ENCODE measurements at regions not wholly inside any gene's neighbourhood (a gene's known extent, or its start where the extent isn't known, plus 50 kb on each side); places are given as distances from the start of the nearest gene placed in this dataset.

DNA sequence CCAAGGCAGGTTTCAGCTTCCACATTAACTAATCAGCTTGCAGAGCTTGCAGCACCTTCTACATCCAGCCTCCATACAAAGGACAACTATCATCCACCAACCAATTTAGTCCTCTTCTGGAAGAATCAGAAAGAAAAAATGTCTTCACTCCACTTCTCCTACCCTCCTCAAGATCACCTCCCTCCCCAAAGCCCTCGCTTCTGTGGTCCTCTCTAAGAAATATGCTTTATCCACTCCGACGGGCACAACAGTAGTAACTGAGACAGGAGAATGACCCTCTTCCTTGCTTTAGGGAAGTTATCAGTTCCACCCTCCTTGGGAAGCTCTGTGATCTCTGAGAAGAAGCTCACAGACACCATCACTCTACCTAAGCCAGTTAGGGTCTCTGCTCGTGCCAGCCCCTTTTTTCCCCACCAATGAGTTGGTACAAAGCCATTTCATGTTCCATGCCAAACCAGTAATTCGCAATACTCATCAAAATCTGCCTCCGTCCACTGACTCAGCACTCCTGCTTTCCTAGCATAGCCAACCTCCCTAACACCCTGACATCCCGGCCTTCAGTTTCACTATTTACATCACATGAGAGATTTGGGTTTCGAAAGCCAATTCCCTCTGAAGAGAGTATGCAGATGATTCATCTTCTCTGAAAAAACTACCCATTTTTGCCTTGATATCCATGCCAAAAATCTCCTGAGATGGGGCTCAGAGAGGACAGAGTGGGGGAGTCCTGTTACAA, 114.1 kb upstream of the PKDCC start:
- TF ChIP-seq, protein P1, sequence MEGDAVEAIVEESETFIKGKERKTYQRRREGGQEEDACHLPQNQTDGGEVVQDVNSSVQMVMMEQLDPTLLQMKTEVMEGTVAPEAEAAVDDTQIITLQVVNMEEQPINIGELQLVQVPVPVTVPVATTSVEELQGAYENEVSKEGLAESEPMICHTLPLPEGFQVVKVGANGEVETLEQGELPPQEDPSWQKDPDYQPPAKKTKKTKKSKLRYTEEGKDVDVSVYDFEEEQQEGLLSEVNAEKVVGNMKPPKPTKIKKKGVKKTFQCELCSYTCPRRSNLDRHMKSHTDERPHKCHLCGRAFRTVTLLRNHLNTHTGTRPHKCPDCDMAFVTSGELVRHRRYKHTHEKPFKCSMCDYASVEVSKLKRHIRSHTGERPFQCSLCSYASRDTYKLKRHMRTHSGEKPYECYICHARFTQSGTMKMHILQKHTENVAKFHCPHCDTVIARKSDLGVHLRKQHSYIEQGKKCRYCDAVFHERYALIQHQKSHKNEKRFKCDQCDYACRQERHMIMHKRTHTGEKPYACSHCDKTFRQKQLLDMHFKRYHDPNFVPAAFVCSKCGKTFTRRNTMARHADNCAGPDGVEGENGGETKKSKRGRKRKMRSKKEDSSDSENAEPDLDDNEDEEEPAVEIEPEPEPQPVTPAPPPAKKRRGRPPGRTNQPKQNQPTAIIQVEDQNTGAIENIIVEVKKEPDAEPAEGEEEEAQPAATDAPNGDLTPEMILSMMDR (IDR thresholded peaks at IDR 0.05), result no peak
- no peak for TF ChIP-seq POLR2A (IDR thresholded peaks at IDR 0.05)

All from esophagus squamous epithelium (tissue), 4 donors.